ENCODE measurements at regions not wholly inside any gene's neighbourhood (a gene's known extent, or its start where the extent isn't known, plus 50 kb on each side); places are given as distances from the start of the nearest gene placed in this dataset.

DNA sequence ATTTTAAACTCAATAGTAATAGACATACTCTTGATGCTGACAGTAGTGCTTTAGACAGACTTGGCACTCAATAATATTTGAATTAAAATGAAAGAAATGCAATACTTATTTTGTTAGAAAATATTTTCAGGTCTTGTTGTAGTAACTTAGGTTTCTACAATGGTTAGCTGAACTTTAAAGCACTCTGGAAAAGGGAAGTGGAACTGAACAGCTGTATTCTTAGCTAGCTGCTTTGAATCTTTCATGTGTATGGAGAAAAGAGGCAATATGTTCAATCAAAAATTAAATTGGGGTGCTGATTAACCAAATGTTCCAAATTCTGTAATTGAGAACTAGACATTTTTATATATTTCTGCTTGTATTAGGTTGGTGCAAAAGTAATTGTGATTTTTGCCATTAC is 517.9 kb upstream of the RAG2 start:
- TF ChIP-seq, protein P1, sequence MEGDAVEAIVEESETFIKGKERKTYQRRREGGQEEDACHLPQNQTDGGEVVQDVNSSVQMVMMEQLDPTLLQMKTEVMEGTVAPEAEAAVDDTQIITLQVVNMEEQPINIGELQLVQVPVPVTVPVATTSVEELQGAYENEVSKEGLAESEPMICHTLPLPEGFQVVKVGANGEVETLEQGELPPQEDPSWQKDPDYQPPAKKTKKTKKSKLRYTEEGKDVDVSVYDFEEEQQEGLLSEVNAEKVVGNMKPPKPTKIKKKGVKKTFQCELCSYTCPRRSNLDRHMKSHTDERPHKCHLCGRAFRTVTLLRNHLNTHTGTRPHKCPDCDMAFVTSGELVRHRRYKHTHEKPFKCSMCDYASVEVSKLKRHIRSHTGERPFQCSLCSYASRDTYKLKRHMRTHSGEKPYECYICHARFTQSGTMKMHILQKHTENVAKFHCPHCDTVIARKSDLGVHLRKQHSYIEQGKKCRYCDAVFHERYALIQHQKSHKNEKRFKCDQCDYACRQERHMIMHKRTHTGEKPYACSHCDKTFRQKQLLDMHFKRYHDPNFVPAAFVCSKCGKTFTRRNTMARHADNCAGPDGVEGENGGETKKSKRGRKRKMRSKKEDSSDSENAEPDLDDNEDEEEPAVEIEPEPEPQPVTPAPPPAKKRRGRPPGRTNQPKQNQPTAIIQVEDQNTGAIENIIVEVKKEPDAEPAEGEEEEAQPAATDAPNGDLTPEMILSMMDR (conservative IDR thresholded peaks at IDR 0.05; ENCODE audit: low read length): no peak
- TF ChIP-seq EZH2phosphoT487 (IDR thresholded peaks at IDR 0.05; ENCODE audit: borderline replicate concordance, low read depth, low read length): no peak

Measured in OCI-LY7 (cell line).